Trophoblast cell (in vitro differentiated cells and primary cell): ENCODE measurements at regions not wholly inside any gene's neighbourhood (a gene's known extent, or its start where the extent isn't known, plus 50 kb on each side); places are given as distances from the start of the nearest gene placed in this dataset.

ENCODE experiments used
- DNase-seq, 2 donors: peaks; one replicate each; pipeline ENCODE4 v3.0.0-alpha.2; 2016
- H2AFZ ChIP-seq: 2 replicates; pipeline ENCODE4 v1.6.1; 2013; ENCODE audit warnings: low read length, moderate library complexity, mild to moderate bottlenecking; ENCODE audit not compliant: insufficient read depth, poor library complexity
- H2AK5ac ChIP-seq: 2 replicates; pipeline ENCODE4 v1.6.1; 2013; ENCODE audit warnings: mild to moderate bottlenecking, low read length
- H2BK120ac ChIP-seq: 2 replicates; pipeline ENCODE4 v1.6.1; 2013; ENCODE audit warnings: low read length, mild to moderate bottlenecking, moderate library complexity; ENCODE audit not compliant: insufficient read depth, poor library complexity
- H2BK12ac ChIP-seq: 2 replicates; pipeline ENCODE4 v1.6.1; 2013; ENCODE audit warnings: mild to moderate bottlenecking, low read length, moderate library complexity
- H2BK5ac ChIP-seq: 2 replicates; pipeline ENCODE4 v1.6.1; 2013; ENCODE audit warnings: low read length, low read depth, moderate library complexity, mild to moderate bottlenecking; ENCODE audit not compliant: poor library complexity
- H3K14ac ChIP-seq: 2 replicates; pipeline ENCODE4 v1.6.1; 2013; ENCODE audit warnings: mild to moderate bottlenecking, low read length
- H3K18ac ChIP-seq: 2 replicates; pipeline ENCODE4 v1.6.1; 2013; ENCODE audit warnings: mild to moderate bottlenecking, low read length
- H3K23ac ChIP-seq: 2 replicates; pipeline ENCODE4 v1.6.1; 2013; ENCODE audit warnings: low read length
- H3K27ac ChIP-seq: 2 replicates; pipeline ENCODE4 v1.5.1; 2013; ENCODE audit warnings: low read depth, mild to moderate bottlenecking, inconsistent platforms, low read length, moderate library complexity
- H3K27me3 ChIP-seq: 2 replicates; pipeline ENCODE4 v1.6.1; 2013; ENCODE audit warnings: inconsistent platforms, mild to moderate bottlenecking, low read length, moderate library complexity; ENCODE audit not compliant: insufficient read depth
- H3K36me3 ChIP-seq, 2 experiments: 1 replicate in 1 of 2; 2 replicates in 1 of 2; pipeline ENCODE4 v1.6.1; 2013; ENCODE audit warnings: low read length in 2 of 2, mild to moderate bottlenecking in 2 of 2, moderate library complexity in 1 of 2; ENCODE audit not compliant: insufficient read depth in 2 of 2, control insufficient read depth in 1 of 2
- H3K4ac ChIP-seq: 2 replicates; pipeline ENCODE4 v1.6.1; 2013; ENCODE audit warnings: low read depth, mild to moderate bottlenecking, low read length, moderate library complexity
- H3K4me1 ChIP-seq, 2 experiments: 1 replicate in 1 of 2; 2 replicates in 1 of 2; pipeline ENCODE4 v1.6.1; 2013; ENCODE audit warnings: low read length in 2 of 2, mild to moderate bottlenecking in 2 of 2, moderate library complexity in 1 of 2; ENCODE audit not compliant: insufficient read depth in 2 of 2, control insufficient read depth in 1 of 2
- H3K4me2 ChIP-seq: 2 replicates; pipeline ENCODE4 v1.6.1; 2013; ENCODE audit warnings: inconsistent platforms, mild to moderate bottlenecking, low read length, moderate library complexity
- H3K4me3 ChIP-seq: 2 replicates; pipeline ENCODE4 v1.5.1; 2013; ENCODE audit warnings: mild to moderate bottlenecking, low read depth, low read length, inconsistent platforms
- H3K79me1 ChIP-seq: one replicate; pipeline ENCODE4 v1.6.1; 2013; ENCODE audit warnings: low read length
- H3K79me2 ChIP-seq: 2 replicates; pipeline ENCODE4 v1.6.1; 2013; ENCODE audit warnings: low read length, mild to moderate bottlenecking; ENCODE audit not compliant: control insufficient read depth, insufficient read depth, poor library complexity
- H3K9ac ChIP-seq: 2 replicates; pipeline ENCODE4 v1.6.1; 2013; ENCODE audit warnings: mild to moderate bottlenecking, low read length
- H3K9me3 ChIP-seq: 2 replicates; pipeline ENCODE4 v1.6.1; 2013; ENCODE audit warnings: low read depth, mild to moderate bottlenecking, control low read depth, inconsistent platforms, low read length; ENCODE audit not compliant: insufficient read depth
- H4K12ac ChIP-seq: 2 replicates; pipeline ENCODE4 v1.6.1; 2013; ENCODE audit warnings: low read depth, mild to moderate bottlenecking, low read length, moderate library complexity
- H4K8ac ChIP-seq: 2 replicates; pipeline ENCODE4 v1.6.1; 2013; ENCODE audit warnings: low read depth, mild to moderate bottlenecking, low read length, moderate library complexity
- H4K91ac ChIP-seq: one replicate; pipeline ENCODE4 v1.6.1; 2013; ENCODE audit warnings: low read depth, mild to moderate bottlenecking, low read length, moderate library complexity
- WGBS: extraction: QIAGEN DNeasy Blood & Tissue Kit; methylation state at CpG from one replicate; pipeline ENCODE4 v1.1.7; 2013; ENCODE audit warnings: missing lambda C conversion rate; ENCODE audit not compliant: insufficient read length, insufficient coverage; ENCODE audit errors: extremely low coverage; 5-methylcytosine and 5-hydroxymethylcytosine counted together

- Histone ChIP-seq H3K4ac (no peak overlapping the region), H2AK5ac (no peak overlapping the region), H2BK12ac (no peak overlapping the region), H3K4me2 (no peak overlapping the region), H3K27ac (no peak overlapping the region), H2BK5ac (no peak overlapping the region), H3K23ac (no peak overlapping the region), H3K79me2 (no peaks in the 10 kb centered on the region), H3K36me3 (no peaks in the 10 kb centered on the region), H2AFZ (no peak overlapping the region), H4K91ac (no peak overlapping the region), H2BK120ac (no peak overlapping the region), H3K14ac (no peak overlapping the region), H3K9ac (no peak overlapping the region), H3K4me1 (no peaks in the 10 kb centered on the region), H3K4me3 (no peak overlapping the region), H3K79me1 (no peaks in the 10 kb centered on the region), H3K27me3 (no peaks in the 10 kb centered on the region), H4K8ac (no peak overlapping the region), H4K12ac (no peak overlapping the region), H3K9me3 (no peaks in the 10 kb centered on the region), H3K18ac (no peak overlapping the region)
- no CpG with 5 or more reads among the region's 2 CpGs for WGBS
- DNase-seq, result no peak
Measured at GRCh38 chr13:84118839-84119409, 236.7 kb upstream of the SLITRK1 start.

- Histone ChIP-seq H3K23ac (no peak overlapping the region), H3K4me3 (no peak overlapping the region), H3K27ac (no peak overlapping the region), H4K91ac (no peak overlapping the region), H3K36me3 (no peaks in the 10 kb centered on the region), H3K4me2 (no peak overlapping the region), H2BK12ac (no peak overlapping the region), H2BK120ac (no peak overlapping the region), H2AFZ (no peak overlapping the region), H3K18ac (no peak overlapping the region), H3K4ac (no peak overlapping the region), H2BK5ac (no peak overlapping the region), H4K12ac (no peak overlapping the region), H3K9me3 (no peaks in the 10 kb centered on the region), H3K27me3 (no peaks in the 10 kb centered on the region), H3K4me1 (no peaks in the 10 kb centered on the region), H3K79me2 (no peaks in the 10 kb centered on the region), H4K8ac (no peak overlapping the region), H2AK5ac (no peak overlapping the region), H3K79me1 (no peaks in the 10 kb centered on the region), H3K9ac (no peak overlapping the region), H3K14ac (no peak overlapping the region)
- no peak for DNase-seq
- no CpG with 5 or more reads among the region's 2 CpGs for WGBS
Measured at GRCh38 chr13:84098273-84098672, 216.0 kb upstream of the SLITRK1 start.

- no peak overlapping the region for H3K4ac ChIP-seq
- H2BK12ac ChIP-seq, result no peak overlapping the region
- H3K4me2 ChIP-seq, result no peak overlapping the region
- H2AFZ ChIP-seq, result no peak overlapping the region
- no peak overlapping the region for H3K14ac ChIP-seq
- no peak overlapping the region for H3K4me3 ChIP-seq
- no peaks in the 10 kb centered on the region for H3K79me1 ChIP-seq
- no peak overlapping the region for H4K91ac ChIP-seq
- H3K18ac ChIP-seq, result no peak overlapping the region
- no peak overlapping the region for H3K27ac ChIP-seq
- H3K23ac ChIP-seq, result no peak overlapping the region
- H4K12ac ChIP-seq, result no peak overlapping the region
- H3K36me3 ChIP-seq, result no peaks in the 10 kb centered on the region
- no peaks in the 10 kb centered on the region for H3K79me2 ChIP-seq
- H2BK120ac ChIP-seq, result no peak overlapping the region
- H2BK5ac ChIP-seq, result no peak overlapping the region
- H3K4me1 ChIP-seq, result no peaks in the 10 kb centered on the region
- no peak overlapping the region for H3K9ac ChIP-seq
- no peak for DNase-seq
- H2AK5ac ChIP-seq, result no peak overlapping the region
- no CpG with 5 or more reads among the region's 4 CpGs for WGBS
- no peaks in the 10 kb centered on the region for H3K9me3 ChIP-seq
- H4K8ac ChIP-seq, result no peak overlapping the region
- H3K27me3 ChIP-seq, result no peaks in the 10 kb centered on the region
Measured at GRCh38 chr13:84097148-84097547, 214.9 kb upstream of the SLITRK1 start.

GRCh38 chr13:84096216-84096615 is 213.9 kb upstream of the SLITRK1 start:
- Histone ChIP-seq H2BK120ac (no peak overlapping the region), H2BK12ac (no peak overlapping the region), H2BK5ac (no peak overlapping the region), H4K12ac (no peak overlapping the region), H3K23ac (no peak overlapping the region), H3K79me2 (no peaks in the 10 kb centered on the region), H4K91ac (no peak overlapping the region), H2AFZ (no peak overlapping the region), H3K9me3 (no peaks in the 10 kb centered on the region), H3K36me3 (no peaks in the 10 kb centered on the region), H3K4ac (no peak overlapping the region), H3K9ac (no peak overlapping the region), H3K27me3 (no peaks in the 10 kb centered on the region), H4K8ac (no peak overlapping the region), H3K4me2 (no peak overlapping the region), H3K27ac (no peak overlapping the region), H3K79me1 (no peaks in the 10 kb centered on the region), H2AK5ac (no peak overlapping the region), H3K4me1 (no peaks in the 10 kb centered on the region), H3K14ac (no peak overlapping the region), H3K4me3 (no peak overlapping the region), H3K18ac (no peak overlapping the region)
- no CpG with 5 or more reads among the region's 1 CpG for WGBS
- DNase-seq, result no peak
